ENCODE measurements at regions not wholly inside any gene's neighbourhood (a gene's known extent, or its start where the extent isn't known, plus 50 kb on each side); places are given as distances from the start of the nearest gene placed in this dataset.

DNA sequence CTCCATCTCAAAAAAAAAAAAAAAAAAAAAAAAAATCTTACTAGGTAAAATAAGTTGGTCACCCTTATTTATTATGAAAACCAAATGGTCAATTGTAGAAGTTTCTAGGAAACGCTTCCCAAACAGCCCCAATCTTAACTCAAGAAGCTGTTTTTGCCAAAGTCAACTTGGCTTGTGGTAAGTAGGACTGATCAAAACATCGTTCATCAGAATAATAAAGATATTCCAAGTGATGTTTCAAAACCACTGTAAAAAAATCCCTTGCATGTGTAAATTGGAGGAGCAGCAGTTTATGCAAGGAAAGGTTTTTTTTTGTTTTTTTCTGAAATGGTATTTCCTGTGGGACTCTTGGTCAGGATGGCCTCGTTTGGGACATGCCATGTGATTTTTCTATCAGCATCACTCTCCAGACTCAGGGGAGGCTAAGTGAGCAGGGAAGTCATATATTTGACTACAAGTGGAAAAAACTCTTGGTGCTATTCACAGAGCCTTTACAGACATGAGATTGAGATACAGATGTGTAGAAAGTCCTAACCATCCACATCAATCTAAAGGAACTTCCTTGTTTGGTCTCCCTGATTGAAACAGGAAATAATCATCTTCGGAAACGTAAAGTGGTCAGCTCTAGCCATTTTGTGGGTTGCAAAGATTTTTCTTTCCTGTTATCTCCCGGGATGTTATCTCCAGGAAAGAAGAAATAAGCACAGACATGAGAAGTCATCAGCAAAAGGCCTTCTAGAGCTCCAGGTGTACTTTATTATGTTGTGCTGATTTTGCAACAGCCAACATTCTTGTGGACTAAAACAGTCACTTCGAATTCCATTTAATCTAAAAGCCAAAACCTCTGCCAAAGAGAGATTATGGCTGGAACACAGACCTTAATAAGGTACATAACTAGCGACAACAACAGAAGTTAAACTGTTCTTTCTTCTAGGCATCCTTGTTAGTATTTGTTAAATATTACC, 177.8 kb downstream of the EDN1 start:
- TF ChIP-seq CTCF (IDR thresholded peaks at IDR 0.05; ENCODE audit: insufficient read depth, low read length, poor library complexity, severe bottlenecking) (no peak), EZH2phosphoT487 (conservative IDR thresholded peaks at IDR 0.05; ENCODE audit: low read length) (no peak)
